LHCN-M2 (cell line): ENCODE measurements at regions not wholly inside any gene's neighbourhood (a gene's known extent, or its start where the extent isn't known, plus 50 kb on each side); places are given as distances from the start of the nearest gene placed in this dataset.
A peak's percentile ranks its signal among the peaks of the same experiment; 100 is the strongest.
"Not testable (repeated sequence)": the region's sequence is repeated elsewhere in the genome, so short reads cannot be mapped to it uniquely, and the experiment has no call there.

Experiments
- DNase-seq: peaks from one replicate; pipeline ENCODE4 v3.0.0-alpha.2; 2012; ENCODE audit warnings: low read depth

- not testable (repeated sequence) for DNase-seq
Observed at GRCh38 chr5:11392-11791, 80.6 kb upstream of the PLEKHG4B start.

- no peak for DNase-seq
Observed at GRCh38 chr5:11898-12297, 80.1 kb upstream of the PLEKHG4B start.

- no peak for DNase-seq
Observed at GRCh38 chr5:13234-13633, 78.7 kb upstream of the PLEKHG4B start.

- DNase-seq = peak; percentile 14
Observed at GRCh38 chr5:14676-15075, 77.3 kb upstream of the PLEKHG4B start.

- DNase-seq = not testable (repeated sequence)
Observed at GRCh38 chr5:20276-20675, 71.7 kb upstream of the PLEKHG4B start.

- DNase-seq = peak; percentile 34
Observed at GRCh38 chr5:21654-22233, 70.2 kb upstream of the PLEKHG4B start.

GRCh38 chr5:23907-24306 is 68.1 kb upstream of the PLEKHG4B start:
- DNase-seq = not testable (repeated sequence)

- not testable (repeated sequence) for DNase-seq
Observed at GRCh38 chr5:25067-25466, 66.9 kb upstream of the PLEKHG4B start.

GRCh38 chr5:30131-30530 is 61.8 kb upstream of the PLEKHG4B start:
- no peak for DNase-seq

- DNase-seq = not testable (repeated sequence)
Observed at GRCh38 chr5:30556-30955, 61.4 kb upstream of the PLEKHG4B start.

- DNase-seq = no peak
Observed at GRCh38 chr5:32165-32564, 59.8 kb upstream of the PLEKHG4B start.

- DNase-seq = not testable (repeated sequence)
Observed at GRCh38 chr5:35521-35920, 56.4 kb upstream of the PLEKHG4B start.

GRCh38 chr5:37207-37606 is 54.8 kb upstream of the PLEKHG4B start:
- DNase-seq = not testable (repeated sequence)

GRCh38 chr5:39979-40583 is 51.9 kb upstream of the PLEKHG4B start:
- no peak for DNase-seq
